DND-41 (cell line): ENCODE measurements at regions not wholly inside any gene's neighbourhood (a gene's known extent, or its start where the extent isn't known, plus 50 kb on each side); places are given as distances from the start of the nearest gene placed in this dataset.

Source experiments
- ATAC-seq: fragments of 200-7000 bp; cut with Tn5 transposase; 3 replicates; pipeline ENCODE4 v1.9.1; 2021; ENCODE audit warnings: low read depth; ENCODE audit not compliant: insufficient read depth
- DNase-seq: peaks from one replicate; pipeline ENCODE4 v3.0.0-alpha.2; 2020
- H2AFZ ChIP-seq: 2 replicates; pipeline ENCODE4 v1.6.0; 2012; ENCODE audit warnings: low read depth, low read length
- H3K27ac ChIP-seq: 2 replicates; pipeline ENCODE4 v1.5.1; 2012; ENCODE audit warnings: low read length, inconsistent platforms
- H3K27me3 ChIP-seq: fragments of 200-600 bp; sonication (generic); 2 replicates; pipeline ENCODE4 v1.6.0; 2012; ENCODE audit warnings: low read length, mild to moderate bottlenecking, inconsistent platforms; ENCODE audit not compliant: insufficient read depth, poor library complexity
- H3K36me3 ChIP-seq: 2 replicates; pipeline ENCODE4 v1.5.1; 2012; ENCODE audit warnings: low read length, inconsistent platforms; ENCODE audit not compliant: insufficient read depth
- H3K4me1 ChIP-seq: 2 replicates; pipeline ENCODE4 v1.5.1; 2012; ENCODE audit warnings: mild to moderate bottlenecking, low read length; ENCODE audit not compliant: insufficient read depth
- H3K4me2 ChIP-seq: 2 replicates; pipeline ENCODE4 v1.6.0; 2012; ENCODE audit warnings: mild to moderate bottlenecking, moderate library complexity, low read length, inconsistent platforms; ENCODE audit not compliant: insufficient read depth
- H3K4me3 ChIP-seq, 2 experiments: fragments of 200-600 bp in 1 of 2; shearing (Covaris generic) in 1 of 2; 2 replicates each; pipeline ENCODE4 v1.5.1; 2012 to 2016; ENCODE audit warnings: inconsistent platforms in 2 of 2, low read length in 2 of 2, mild to moderate bottlenecking in 2 of 2, low read depth in 1 of 2, moderate library complexity in 1 of 2
- H3K79me2 ChIP-seq: 2 replicates; pipeline ENCODE4 v1.6.0; 2012; ENCODE audit warnings: low read length, inconsistent platforms; ENCODE audit not compliant: insufficient read depth
- H3K9ac ChIP-seq: 2 replicates; pipeline ENCODE4 v1.6.0; 2012; ENCODE audit warnings: low read depth, mild to moderate bottlenecking, inconsistent platforms, low read length, moderate library complexity
- H3K9me3 ChIP-seq: 2 replicates; pipeline ENCODE4 v1.5.1; 2012; ENCODE audit warnings: low read length, moderate library complexity, mild to moderate bottlenecking, inconsistent platforms; ENCODE audit not compliant: insufficient read depth, severe bottlenecking
- H4K20me1 ChIP-seq: 2 replicates; pipeline ENCODE4 v1.6.0; 2012; ENCODE audit warnings: low read length; ENCODE audit not compliant: insufficient read depth
- CTCF ChIP-seq: IDR thresholded peaks from 2 replicates; pipeline ENCODE4 v1.5.1; 2012; ENCODE audit warnings: borderline replicate concordance, low read length, moderate library complexity, mild to moderate bottlenecking; ENCODE audit not compliant: poor library complexity, severe bottlenecking; ENCODE audit errors: extremely low read depth
- EZH2 ChIP-seq: IDR thresholded peaks from 3 replicates; pipeline ENCODE4 v1.6.1; 2012; ENCODE audit warnings: borderline replicate concordance, low read depth, mild to moderate bottlenecking, moderate library complexity, low read length, inconsistent platforms; ENCODE audit not compliant: severe bottlenecking

GRCh38 chr12:66060163-66060907, 70.2 kb downstream of the LLPH start:
- ATAC-seq = no peak
- no peak for DNase-seq
- no peak overlapping the region for H3K4me3 ChIP-seq

DNA sequence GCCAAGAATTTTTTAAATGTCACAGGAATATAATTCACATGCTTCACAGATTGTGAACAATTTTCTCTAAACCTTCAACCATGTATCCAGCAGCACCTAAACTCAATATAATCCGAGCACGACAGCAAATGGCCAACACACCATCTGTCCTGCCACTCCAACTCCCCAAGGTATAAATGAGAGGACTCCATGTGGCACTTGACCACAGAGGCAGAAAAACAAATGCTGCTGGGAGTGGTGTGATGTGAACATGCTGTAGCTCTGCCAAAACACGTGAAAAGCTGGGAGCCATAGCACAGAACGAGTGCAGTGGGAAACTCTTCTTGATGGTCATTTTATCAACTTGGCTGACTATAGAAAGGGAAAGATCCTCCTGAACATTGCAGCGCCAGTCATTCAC, 70.9 kb downstream of the LLPH start:
- H3K4me3 ChIP-seq = no peak overlapping the region
- H3K36me3 ChIP-seq = no peaks in the 10 kb centered on the region
- H3K9ac ChIP-seq = no peak overlapping the region
- no peaks in the 10 kb centered on the region for H3K79me2 ChIP-seq
- no peaks in the 10 kb centered on the region for H3K9me3 ChIP-seq
- H3K4me2 ChIP-seq = no peak overlapping the region
- TF ChIP-seq EZH2 = no peak
- no peak for TF ChIP-seq CTCF
- H3K27ac ChIP-seq = no peak overlapping the region
- H2AFZ ChIP-seq = no peak overlapping the region
- no peaks in the 10 kb centered on the region for H3K27me3 ChIP-seq
- no peaks in the 10 kb centered on the region for H4K20me1 ChIP-seq
- DNase-seq (no peak), ATAC-seq (no peak)
- no peaks in the 10 kb centered on the region for H3K4me1 ChIP-seq

More at GRCh38 chr12:66060163-66060907, 70.2 kb downstream of the LLPH start:
- Histone ChIP-seq H3K27me3 (no peaks in the 10 kb centered on the region), H3K9me3 (no peaks in the 10 kb centered on the region), H3K36me3 (no peaks in the 10 kb centered on the region), H3K79me2 (no peaks in the 10 kb centered on the region), H2AFZ (no peak overlapping the region), H3K4me1 (no peaks in the 10 kb centered on the region), H3K27ac (no peak overlapping the region), H3K9ac (no peak overlapping the region), H4K20me1 (no peaks in the 10 kb centered on the region), H3K4me2 (no peak overlapping the region)
- TF ChIP-seq CTCF (no peak), EZH2 (no peak)

DNA sequence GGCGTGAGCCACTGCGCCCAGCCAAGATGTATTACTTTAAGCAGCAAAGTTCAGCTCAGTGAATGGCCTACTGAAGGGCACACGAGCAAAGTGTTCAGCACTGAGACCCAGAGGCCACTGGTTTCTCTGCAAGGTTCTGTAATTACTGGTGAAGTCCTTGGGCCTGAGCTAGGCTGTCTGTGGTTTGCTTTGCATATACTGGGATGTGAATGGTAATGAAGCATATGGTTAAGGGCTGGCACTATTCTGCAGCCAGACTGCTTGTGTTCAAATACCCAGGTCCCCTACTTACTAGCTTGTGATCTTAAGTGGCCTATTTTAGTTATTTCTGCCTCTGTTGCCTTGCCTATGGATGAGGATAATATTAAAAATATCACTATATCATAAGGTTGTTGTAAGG, 72.0 kb downstream of the LLPH start:
- TF ChIP-seq CTCF (no peak), EZH2 (no peak)
- no peaks in the 10 kb centered on the region for H4K20me1 ChIP-seq
- H3K79me2 ChIP-seq = no peaks in the 10 kb centered on the region
- H3K4me1 ChIP-seq = no peaks in the 10 kb centered on the region
- no peak for DNase-seq
- H2AFZ ChIP-seq = no peak overlapping the region
- no peak for ATAC-seq
- H3K27me3 ChIP-seq = no peaks in the 10 kb centered on the region
- no peaks in the 10 kb centered on the region for H3K36me3 ChIP-seq
- H3K9me3 ChIP-seq = no peaks in the 10 kb centered on the region
- H3K27ac ChIP-seq = no peak overlapping the region
- H3K4me3 ChIP-seq = no peak overlapping the region
- no peak overlapping the region for H3K4me2 ChIP-seq
- no peak overlapping the region for H3K9ac ChIP-seq
